ENCODE measurements at regions not wholly inside any gene's neighbourhood (a gene's known extent, or its start where the extent isn't known, plus 50 kb on each side); places are given as distances from the start of the nearest gene placed in this dataset.

DNA sequence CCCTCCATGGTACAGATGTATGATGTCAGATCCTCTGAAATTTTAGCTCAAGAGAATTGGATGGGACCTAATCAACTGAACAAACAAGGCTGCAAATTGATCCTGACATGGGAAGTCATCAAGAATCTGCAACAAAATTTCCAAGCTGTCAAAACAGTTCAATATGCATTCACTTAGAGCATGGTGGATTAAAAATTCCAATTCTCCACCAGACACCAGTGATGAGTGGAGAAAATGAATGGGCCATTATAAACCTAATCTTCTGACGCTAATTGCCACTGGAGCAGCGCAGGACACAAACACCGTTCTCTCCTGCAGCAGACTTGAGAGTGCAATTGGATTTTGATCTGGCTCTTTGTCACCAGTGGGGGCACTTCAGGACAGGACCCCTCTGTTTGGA, 94.2 kb downstream of the MINAR1 start:
- TF ChIP-seq, protein P1, sequence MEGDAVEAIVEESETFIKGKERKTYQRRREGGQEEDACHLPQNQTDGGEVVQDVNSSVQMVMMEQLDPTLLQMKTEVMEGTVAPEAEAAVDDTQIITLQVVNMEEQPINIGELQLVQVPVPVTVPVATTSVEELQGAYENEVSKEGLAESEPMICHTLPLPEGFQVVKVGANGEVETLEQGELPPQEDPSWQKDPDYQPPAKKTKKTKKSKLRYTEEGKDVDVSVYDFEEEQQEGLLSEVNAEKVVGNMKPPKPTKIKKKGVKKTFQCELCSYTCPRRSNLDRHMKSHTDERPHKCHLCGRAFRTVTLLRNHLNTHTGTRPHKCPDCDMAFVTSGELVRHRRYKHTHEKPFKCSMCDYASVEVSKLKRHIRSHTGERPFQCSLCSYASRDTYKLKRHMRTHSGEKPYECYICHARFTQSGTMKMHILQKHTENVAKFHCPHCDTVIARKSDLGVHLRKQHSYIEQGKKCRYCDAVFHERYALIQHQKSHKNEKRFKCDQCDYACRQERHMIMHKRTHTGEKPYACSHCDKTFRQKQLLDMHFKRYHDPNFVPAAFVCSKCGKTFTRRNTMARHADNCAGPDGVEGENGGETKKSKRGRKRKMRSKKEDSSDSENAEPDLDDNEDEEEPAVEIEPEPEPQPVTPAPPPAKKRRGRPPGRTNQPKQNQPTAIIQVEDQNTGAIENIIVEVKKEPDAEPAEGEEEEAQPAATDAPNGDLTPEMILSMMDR (IDR thresholded peaks at IDR 0.05 in 8 of 11, conservative IDR thresholded peaks at IDR 0.05 in 3 of 11) = no peak
- TF ChIP-seq POLR2A (IDR thresholded peaks at IDR 0.05) (no peak), POLR2AphosphoS5 (IDR thresholded peaks at IDR 0.05) (no peak)
